ENCODE measurements at regions not wholly inside any gene's neighbourhood (a gene's known extent, or its start where the extent isn't known, plus 50 kb on each side); places are given as distances from the start of the nearest gene placed in this dataset.
"Not testable (repeated sequence)": the region's sequence is repeated elsewhere in the genome, so short reads cannot be mapped to it uniquely, and the experiment has no call there.

- DNase-seq (ENCODE audit: low spot score), result no peak
These were observed 210.8 kb upstream of the ZEB2 start for GRCh38 chr2:144730711-144731110.

GRCh38 chr2:144724460-144724859 lies 204.5 kb upstream of the ZEB2 start:
- DNase-seq (ENCODE audit: low spot score), result not testable (repeated sequence)

GRCh38 chr2:144718376-144718775 lies 198.5 kb upstream of the ZEB2 start:
- DNase-seq (ENCODE audit: low spot score), result no peak

- no peak for DNase-seq (ENCODE audit: low spot score)
These were observed 196.1 kb upstream of the ZEB2 start for GRCh38 chr2:144715992-144716391.

- no peak for DNase-seq (ENCODE audit: low spot score)
These were observed 193.5 kb upstream of the ZEB2 start for GRCh38 chr2:144713410-144713809.

- no peak for DNase-seq (ENCODE audit: low spot score)
These were observed 192.6 kb upstream of the ZEB2 start for GRCh38 chr2:144712550-144712940.

- DNase-seq (ENCODE audit: low spot score), result no peak
These were observed 192.0 kb upstream of the ZEB2 start for GRCh38 chr2:144711630-144712549.

- no peak for DNase-seq (ENCODE audit: low spot score)
These were observed 191.2 kb upstream of the ZEB2 start for GRCh38 chr2:144711084-144711483.

- DNase-seq (ENCODE audit: low spot score), result no peak
These were observed 188.7 kb upstream of the ZEB2 start for GRCh38 chr2:144708626-144709025.

- DNase-seq (ENCODE audit: low spot score), result no peak
These were observed 187.9 kb upstream of the ZEB2 start for GRCh38 chr2:144707736-144708326.

GRCh38 chr2:144706647-144707046 lies 186.7 kb upstream of the ZEB2 start:
- DNase-seq (ENCODE audit: low spot score), result no peak

- no peak for DNase-seq (ENCODE audit: low spot score)
These were observed 185.7 kb upstream of the ZEB2 start for GRCh38 chr2:144705328-144706245.

GRCh38 chr2:144704709-144705095 lies 184.8 kb upstream of the ZEB2 start:
- DNase-seq (ENCODE audit: low spot score), result no peak

- DNase-seq (ENCODE audit: low spot score), result no peak
These were observed 184.2 kb upstream of the ZEB2 start for GRCh38 chr2:144703852-144704708.

GRCh38 chr2:144702051-144702450 lies 182.1 kb upstream of the ZEB2 start:
- DNase-seq (ENCODE audit: low spot score), result no peak

GRCh38 chr2:144701259-144701658 lies 181.3 kb upstream of the ZEB2 start:
- no peak for DNase-seq (ENCODE audit: low spot score)

GRCh38 chr2:144698156-144698555 lies 178.2 kb upstream of the ZEB2 start:
- DNase-seq (ENCODE audit: low spot score), result no peak

- no peak for DNase-seq (ENCODE audit: low spot score)
These were observed 175.7 kb upstream of the ZEB2 start for GRCh38 chr2:144695657-144696056.

- DNase-seq (ENCODE audit: low spot score), result no peak
These were observed 174.5 kb upstream of the ZEB2 start for GRCh38 chr2:144694456-144694855.

- no peak for DNase-seq (ENCODE audit: low spot score)
These were observed 173.3 kb upstream of the ZEB2 start for GRCh38 chr2:144693179-144693578.

- DNase-seq (ENCODE audit: low spot score), result no peak
These were observed 172.7 kb upstream of the ZEB2 start for GRCh38 chr2:144692661-144693060.

- DNase-seq (ENCODE audit: low spot score), result no peak
These were observed 170.9 kb upstream of the ZEB2 start for GRCh38 chr2:144690771-144691170.
